ENCODE measurements at regions not wholly inside any gene's neighbourhood (a gene's known extent, or its start where the extent isn't known, plus 50 kb on each side); places are given as distances from the start of the nearest gene placed in this dataset.

GRCh38 chr4:96102541-96103026 is 262.7 kb downstream of the PDHA2 start:
- no peak for DNase-seq

- no peak for DNase-seq
Measured at GRCh38 chr4:96103086-96103485, 263.2 kb downstream of the PDHA2 start.

GRCh38 chr4:96108146-96108545 is 268.3 kb downstream of the PDHA2 start:
- DNase-seq, result no peak

GRCh38 chr4:96112631-96113030 is 272.7 kb downstream of the PDHA2 start:
- DNase-seq, result no peak

- no peak for DNase-seq
Measured at GRCh38 chr4:96120206-96120605, 280.3 kb downstream of the PDHA2 start.

GRCh38 chr4:96126227-96126626 is 286.3 kb downstream of the PDHA2 start:
- DNase-seq, result no peak

GRCh38 chr4:96131186-96131585 is 291.3 kb downstream of the PDHA2 start:
- no peak for DNase-seq

GRCh38 chr4:96134806-96135205 is 294.9 kb downstream of the PDHA2 start:
- no peak for DNase-seq

GRCh38 chr4:96136056-96136455 is 296.2 kb downstream of the PDHA2 start:
- DNase-seq, result no peak

- DNase-seq, result no peak
Measured at GRCh38 chr4:96139251-96139929, 299.5 kb downstream of the PDHA2 start.

GRCh38 chr4:96145601-96146000 is 305.7 kb downstream of the PDHA2 start:
- DNase-seq, result no peak

GRCh38 chr4:96146686-96147085 is 306.8 kb downstream of the PDHA2 start:
- DNase-seq, result no peak

GRCh38 chr4:96149894-96150293 is 310.0 kb downstream of the PDHA2 start:
- DNase-seq, result no peak

GRCh38 chr4:96150466-96150865 is 310.6 kb downstream of the PDHA2 start:
- no peak for DNase-seq

GRCh38 chr4:96152824-96153223 is 312.9 kb downstream of the PDHA2 start:
- no peak for DNase-seq

- DNase-seq, result no peak
Measured at GRCh38 chr4:96154676-96155075, 314.8 kb downstream of the PDHA2 start.

- DNase-seq, result no peak
Measured at GRCh38 chr4:96162636-96163035, 322.7 kb downstream of the PDHA2 start.

- DNase-seq, result no peak
Measured at GRCh38 chr4:96164814-96165351, 325.0 kb downstream of the PDHA2 start.

GRCh38 chr4:96166806-96167205 is 326.9 kb downstream of the PDHA2 start:
- no peak for DNase-seq

- no peak for DNase-seq
Measured at GRCh38 chr4:96170198-96170597, 330.3 kb downstream of the PDHA2 start.

GRCh38 chr4:96173756-96174155 is 333.9 kb downstream of the PDHA2 start:
- no peak for DNase-seq

- no peak for DNase-seq
Measured at GRCh38 chr4:96175871-96176270, 336.0 kb downstream of the PDHA2 start.

- DNase-seq, result no peak
Measured at GRCh38 chr4:96183611-96184010, 343.7 kb downstream of the PDHA2 start.

- no peak for DNase-seq
Measured at GRCh38 chr4:96186593-96186992, 346.7 kb downstream of the PDHA2 start.

- no peak for DNase-seq
Measured at GRCh38 chr4:96189761-96190160, 349.9 kb downstream of the PDHA2 start.

Measured in left hindlimb (tissue), 1 donor.